ENCODE measurements at regions not wholly inside any gene's neighbourhood (a gene's known extent, or its start where the extent isn't known, plus 50 kb on each side); places are given as distances from the start of the nearest gene placed in this dataset.

DNA sequence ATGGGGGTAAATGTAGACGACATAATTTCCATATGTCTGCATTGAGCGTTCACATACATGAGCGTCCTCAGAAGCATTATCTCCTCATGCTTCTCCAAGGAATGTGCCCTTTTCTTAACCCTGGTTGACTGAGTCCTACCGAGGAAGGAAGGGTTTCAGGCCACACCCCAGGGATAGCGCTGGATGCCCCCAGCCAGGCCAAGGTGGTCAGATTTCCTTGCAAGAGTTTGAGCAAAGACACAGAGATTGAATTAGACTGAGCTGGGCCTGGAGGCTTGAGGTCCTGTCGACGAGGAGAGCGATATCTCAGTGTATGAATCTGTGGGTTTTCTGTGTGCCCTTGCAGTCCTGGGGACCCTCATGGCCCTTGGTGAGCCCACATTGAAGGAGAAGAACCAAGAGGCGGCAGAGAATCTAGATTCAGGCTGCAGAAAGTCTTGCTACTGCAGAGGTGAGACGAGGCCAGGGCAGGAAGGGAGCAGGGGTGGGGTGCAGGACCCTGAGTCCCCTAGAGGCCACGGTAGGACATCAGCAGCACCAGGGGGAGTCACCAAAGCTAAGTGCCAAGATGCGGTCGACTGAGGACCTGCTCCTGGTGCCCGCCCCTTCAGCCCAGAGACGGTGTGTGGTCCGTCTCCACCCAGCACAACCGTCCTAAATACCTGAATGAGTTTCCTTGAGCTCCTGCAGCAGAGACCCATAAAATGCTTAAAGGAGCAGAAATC lies 94.7 kb upstream of the DIO3 start:
- Mint-ChIP-seq H3K27ac (no peak overlapping the region), H3K4me1 (no peaks in the 10 kb centered on the region), H3K4me3 (no peak overlapping the region), H3K9me3 (no peaks in the 10 kb centered on the region), H3K27me3 (ENCODE audit: low read depth in 3 of 3) (peaks cover 2 to 7% (median 3%) of the 10 kb centered on the region in 3 donors), H3K36me3 (no peaks in the 10 kb centered on the region)
- Histone ChIP-seq H3K9me3 (replicated peaks in 1 of 2; ENCODE audit: control insufficient read depth in 1 of 2, insufficient read depth in 1 of 2, low read length in 2 of 2) (no peaks in the 10 kb centered on the region), H3K4me1 (ENCODE audit: control insufficient read depth in 1 of 2, insufficient read depth in 2 of 2, low read length in 2 of 2) (no peaks in the 10 kb centered on the region), H3K79me2 (ENCODE audit: insufficient read depth, low read length) (no peaks in the 10 kb centered on the region), H4K20me1 (ENCODE audit: insufficient read depth, low read length) (no peaks in the 10 kb centered on the region), H3K9ac (ENCODE audit: insufficient read depth, low read length, poor library complexity, severe bottlenecking) (no peak overlapping the region), H2AFZ (ENCODE audit: insufficient read depth, low read depth, low read length, poor library complexity, severe bottlenecking) (no peak overlapping the region), H3K4me2 (replicated peaks; ENCODE audit: extremely low read depth, low read length, poor library complexity, severe bottlenecking) (no peak overlapping the region), H3K4me3 (replicated peaks in 1 of 3; ENCODE audit: low read depth in 2 of 3, low read length in 3 of 3) (no peak overlapping the region), H3K27me3 (ENCODE audit: control insufficient read depth in 2 of 2, insufficient read depth in 2 of 2, low read length in 2 of 2) (no peaks in the 10 kb centered on the region), H3K36me3 (replicated peaks in 1 of 2; ENCODE audit: control insufficient read depth in 1 of 2, insufficient read depth in 2 of 2, low read length in 2 of 2) (no peaks in the 10 kb centered on the region), H3K27ac (ENCODE audit: low read depth in 1 of 2, low read length in 2 of 2) (no peak overlapping the region)
- TF ChIP-seq, protein P1, sequence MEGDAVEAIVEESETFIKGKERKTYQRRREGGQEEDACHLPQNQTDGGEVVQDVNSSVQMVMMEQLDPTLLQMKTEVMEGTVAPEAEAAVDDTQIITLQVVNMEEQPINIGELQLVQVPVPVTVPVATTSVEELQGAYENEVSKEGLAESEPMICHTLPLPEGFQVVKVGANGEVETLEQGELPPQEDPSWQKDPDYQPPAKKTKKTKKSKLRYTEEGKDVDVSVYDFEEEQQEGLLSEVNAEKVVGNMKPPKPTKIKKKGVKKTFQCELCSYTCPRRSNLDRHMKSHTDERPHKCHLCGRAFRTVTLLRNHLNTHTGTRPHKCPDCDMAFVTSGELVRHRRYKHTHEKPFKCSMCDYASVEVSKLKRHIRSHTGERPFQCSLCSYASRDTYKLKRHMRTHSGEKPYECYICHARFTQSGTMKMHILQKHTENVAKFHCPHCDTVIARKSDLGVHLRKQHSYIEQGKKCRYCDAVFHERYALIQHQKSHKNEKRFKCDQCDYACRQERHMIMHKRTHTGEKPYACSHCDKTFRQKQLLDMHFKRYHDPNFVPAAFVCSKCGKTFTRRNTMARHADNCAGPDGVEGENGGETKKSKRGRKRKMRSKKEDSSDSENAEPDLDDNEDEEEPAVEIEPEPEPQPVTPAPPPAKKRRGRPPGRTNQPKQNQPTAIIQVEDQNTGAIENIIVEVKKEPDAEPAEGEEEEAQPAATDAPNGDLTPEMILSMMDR (IDR thresholded peaks at IDR 0.05), result no peak
- DNase-seq, result no peak
- WGBS (ENCODE audit: insufficient coverage), result 90% methylated on average over 15 of the region's 17 CpGs
- intact Hi-C loops (cut with micrococcal nuclease), result no loop called here

DNA sequence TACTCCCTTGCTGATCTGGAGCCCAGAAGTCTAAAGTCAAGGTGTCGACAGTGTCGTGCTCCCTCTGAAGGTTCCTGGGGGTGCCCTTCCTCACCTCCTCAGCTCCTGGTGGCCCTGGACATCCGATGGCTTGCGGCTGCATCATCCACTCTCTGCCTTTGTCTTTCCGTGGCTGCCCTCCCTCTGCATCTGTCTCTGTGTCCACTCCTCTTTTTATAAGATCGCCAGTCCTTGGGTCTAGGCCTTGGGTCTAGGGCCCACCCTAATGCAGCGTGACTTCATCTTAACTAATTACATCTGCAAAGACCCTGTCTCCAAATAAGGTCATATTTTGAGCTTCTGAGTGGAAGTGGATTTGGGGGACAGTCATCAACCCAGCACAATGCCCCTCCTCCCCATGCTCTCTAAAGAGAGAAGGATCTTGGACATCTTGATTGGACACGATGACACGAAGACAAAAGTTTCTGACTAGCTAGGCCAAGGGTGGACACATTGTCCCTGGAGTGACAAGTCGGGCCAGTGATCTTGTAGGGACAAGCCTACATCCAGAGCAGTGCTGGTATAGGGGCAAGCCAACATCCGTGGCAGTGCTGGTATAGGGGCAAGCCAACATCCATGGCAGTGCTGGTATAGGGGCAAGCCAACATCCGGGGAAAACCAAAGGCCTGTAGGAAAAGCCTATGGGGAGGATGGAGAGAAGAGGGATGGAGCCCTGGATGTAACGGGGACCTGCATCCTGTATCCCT lies 93.9 kb upstream of the DIO3 start:
- no peaks in the 10 kb centered on the region for H3K36me3 ChIP-seq (replicated peaks in 1 of 2; ENCODE audit: control insufficient read depth in 1 of 2, insufficient read depth in 2 of 2, low read length in 2 of 2)
- H3K27ac ChIP-seq (ENCODE audit: low read depth in 1 of 2, low read length in 2 of 2), result no peak overlapping the region
- no peaks in the 10 kb centered on the region for H3K4me1 ChIP-seq (ENCODE audit: control insufficient read depth in 1 of 2, insufficient read depth in 2 of 2, low read length in 2 of 2)
- DNase-seq, result no peak
- no peak overlapping the region for H3K4me3 ChIP-seq (replicated peaks in 1 of 3; ENCODE audit: low read depth in 2 of 3, low read length in 3 of 3)
- H3K27ac Mint-ChIP-seq, result no peak overlapping the region
- no peak overlapping the region for H3K9ac ChIP-seq (ENCODE audit: insufficient read depth, low read length, poor library complexity, severe bottlenecking)
- H3K79me2 ChIP-seq (ENCODE audit: insufficient read depth, low read length), result no peaks in the 10 kb centered on the region
- H3K4me1 Mint-ChIP-seq, result no peaks in the 10 kb centered on the region
- 99% methylated on average over 11 of the region's 13 CpGs for WGBS (ENCODE audit: insufficient coverage)
- TF ChIP-seq, protein P1 (IDR thresholded peaks at IDR 0.05), result no peak
- H2AFZ ChIP-seq (ENCODE audit: insufficient read depth, low read depth, low read length, poor library complexity, severe bottlenecking), result no peak overlapping the region
- no peaks in the 10 kb centered on the region for H3K9me3 Mint-ChIP-seq
- H3K27me3 Mint-ChIP-seq (ENCODE audit: low read depth in 3 of 3), result peaks cover 0 to 6% (median 3%) of the 10 kb centered on the region in 3 donors
- H3K9me3 ChIP-seq (replicated peaks in 1 of 2; ENCODE audit: control insufficient read depth in 1 of 2, insufficient read depth in 1 of 2, low read length in 2 of 2), result no peaks in the 10 kb centered on the region
- H3K4me3 Mint-ChIP-seq, result no peak overlapping the region
- H3K36me3 Mint-ChIP-seq, result no peaks in the 10 kb centered on the region
- H3K27me3 ChIP-seq (ENCODE audit: control insufficient read depth in 2 of 2, insufficient read depth in 2 of 2, low read length in 2 of 2), result no peaks in the 10 kb centered on the region
- intact Hi-C loops (cut with micrococcal nuclease), result no loop called here
- no peaks in the 10 kb centered on the region for H4K20me1 ChIP-seq (ENCODE audit: insufficient read depth, low read length)
- no peak overlapping the region for H3K4me2 ChIP-seq (replicated peaks; ENCODE audit: extremely low read depth, low read length, poor library complexity, severe bottlenecking)

Measured in CD14-positive monocyte (primary cell).